Keratinocyte (primary cell): ENCODE measurements at regions not wholly inside any gene's neighbourhood (a gene's known extent, or its start where the extent isn't known, plus 50 kb on each side); places are given as distances from the start of the nearest gene placed in this dataset.

Experiments
- DNase-seq: peaks from one replicate; pipeline ENCODE4 v3.0.0-alpha.2; 2011; ENCODE audit warnings: low read depth, missing footprints, low spot score
- FAIRE-seq: peaks from 2 replicates; lab custom pipeline; 2011; peaks lifted over from hg19 to GRCh38; lab: Jason Lieb, UNC
- H2AFZ ChIP-seq: 2 replicates; pipeline ENCODE4 v1.6.0; 2012; ENCODE audit warnings: low read length, control low read depth, inconsistent platforms; ENCODE audit not compliant: control insufficient read depth
- H3K27ac ChIP-seq: 2 replicates; pipeline ENCODE4 v1.5.1; 2011; ENCODE audit warnings: low read length; ENCODE audit not compliant: control insufficient read depth, insufficient read depth
- H3K27me3 ChIP-seq: 3 replicates; pipeline ENCODE4 v1.6.0; 2011; ENCODE audit warnings: low read length; ENCODE audit not compliant: control insufficient read depth, insufficient read depth; ENCODE audit errors: extremely low read depth
- H3K36me3 ChIP-seq, 2 experiments: 2 replicates in 1 of 2; 3 replicates in 1 of 2; pipeline ENCODE4 v1.5.1; 2011; ENCODE audit warnings: low read length in 2 of 2, mild to moderate bottlenecking in 1 of 2; ENCODE audit not compliant: control insufficient read depth in 2 of 2, insufficient read depth in 2 of 2; ENCODE audit errors: extremely low read depth in 1 of 2
- H3K4me1 ChIP-seq: 3 replicates; pipeline ENCODE4 v1.5.1; 2011; ENCODE audit warnings: low read length; ENCODE audit not compliant: control insufficient read depth, insufficient read depth; ENCODE audit errors: extremely low read depth
- H3K4me2 ChIP-seq: 3 replicates; pipeline ENCODE4 v1.6.0; 2011; ENCODE audit warnings: low read depth, low read length; ENCODE audit not compliant: control insufficient read depth, insufficient read depth; ENCODE audit errors: extremely low read depth
- H3K4me3 ChIP-seq, 3 experiments: fragments of 200-600 bp in 1 of 3; sonication (generic) in 1 of 3; 2 replicates in 2 of 3; 3 replicates in 1 of 3; pipeline ENCODE4 v1.5.1; 2011 to 2016; ENCODE audit warnings: low read length in 3 of 3, mild to moderate bottlenecking in 3 of 3, control low read depth in 2 of 3, inconsistent platforms in 1 of 3, low read depth in 1 of 3, mixed read lengths in 1 of 3, mixed run types in 1 of 3, moderate library complexity in 1 of 3; ENCODE audit not compliant: control insufficient read depth in 2 of 3, insufficient read depth in 2 of 3; ENCODE audit errors: extremely low read depth in 1 of 3
- H3K79me2 ChIP-seq: 2 replicates; pipeline ENCODE4 v1.6.0; 2012; ENCODE audit warnings: low read length; ENCODE audit not compliant: control insufficient read depth, insufficient read depth
- H3K9ac ChIP-seq: 3 replicates; pipeline ENCODE4 v1.6.0; 2011; ENCODE audit warnings: low read length; ENCODE audit not compliant: control insufficient read depth, insufficient read depth; ENCODE audit errors: extremely low read depth
- H3K9me1 ChIP-seq: 3 replicates; pipeline ENCODE4 v1.6.0; 2011; ENCODE audit warnings: low read length; ENCODE audit not compliant: control insufficient read depth, insufficient read depth; ENCODE audit errors: extremely low read depth
- H3K9me3 ChIP-seq: 2 replicates; pipeline ENCODE4 v1.5.1; 2012; ENCODE audit warnings: low read depth, low read length; ENCODE audit not compliant: control insufficient read depth
- H4K20me1 ChIP-seq: 3 replicates; pipeline ENCODE4 v1.6.0; 2011; ENCODE audit warnings: low read length; ENCODE audit not compliant: control insufficient read depth, insufficient read depth; ENCODE audit errors: extremely low read depth
- EZH2 ChIP-seq: IDR thresholded peaks from one replicate; pipeline ENCODE4 v1.6.1; 2012; ENCODE audit warnings: inconsistent platforms, mild to moderate bottlenecking, low read length, moderate library complexity
- dilution Hi-C: fragments of 300-500 bp; cut with MboI; formaldehyde crosslinking; loops from one replicate; pipeline ENCODE4 v1.7.0; 2020; ENCODE audit warnings: low sequenced_read_pairs; ENCODE audit not compliant: extremely low pct_ligation_motif_present
- TF ChIP-seq, protein P1 (sequence below), 3 experiments: IDR thresholded peaks in 1 of 3; conservative IDR thresholded peaks in 1 of 3; optimal IDR thresholded peaks in 1 of 3; 2 replicates in 2 of 3; 3 replicates in 1 of 3; pipeline versions ENCODE3 to v1.5.1; 2011; ENCODE audit warnings: low read length in 3 of 3, mild to moderate bottlenecking in 3 of 3, moderate library complexity in 2 of 3, control low read depth in 1 of 3, inconsistent platforms in 1 of 3; ENCODE audit not compliant: insufficient read depth in 2 of 3; ENCODE audit errors: extremely low read depth in 1 of 3

DNA sequence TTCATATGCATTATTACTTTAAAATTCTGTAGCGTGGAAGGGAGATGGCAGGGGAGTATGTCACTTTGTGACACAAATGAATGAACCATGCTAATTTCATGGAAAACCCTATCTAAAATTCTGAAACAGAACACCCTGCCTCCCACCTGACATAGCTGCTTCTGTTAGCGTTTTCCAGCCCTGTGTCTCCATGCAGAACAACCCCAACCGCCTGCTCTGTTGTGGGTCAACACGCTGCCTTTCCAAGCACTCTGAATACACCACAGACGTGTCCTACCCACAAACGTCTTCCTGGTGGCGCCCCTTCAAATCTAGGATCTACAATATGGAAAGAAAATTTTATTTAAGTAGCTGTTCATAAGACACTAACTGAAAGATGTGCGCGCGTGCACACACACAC lies 238.6 kb downstream of the TRIML1 start:
- DNase-seq, result no peak
- Histone ChIP-seq H2AFZ (no peak overlapping the region), H3K36me3 (no peaks in the 10 kb centered on the region), H3K79me2 (no peaks in the 10 kb centered on the region), H3K9me1 (no peaks in the 10 kb centered on the region), H3K9me3 (no peaks in the 10 kb centered on the region), H4K20me1 (no peaks in the 10 kb centered on the region), H3K27ac (no peak overlapping the region), H3K27me3 (no peaks in the 10 kb centered on the region), H3K4me3 (no peak overlapping the region), H3K4me1 (no peaks in the 10 kb centered on the region), H3K9ac (no peak overlapping the region), H3K4me2 (no peak overlapping the region)
- dilution Hi-C loops, result no loop called here
- TF ChIP-seq, protein P1, sequence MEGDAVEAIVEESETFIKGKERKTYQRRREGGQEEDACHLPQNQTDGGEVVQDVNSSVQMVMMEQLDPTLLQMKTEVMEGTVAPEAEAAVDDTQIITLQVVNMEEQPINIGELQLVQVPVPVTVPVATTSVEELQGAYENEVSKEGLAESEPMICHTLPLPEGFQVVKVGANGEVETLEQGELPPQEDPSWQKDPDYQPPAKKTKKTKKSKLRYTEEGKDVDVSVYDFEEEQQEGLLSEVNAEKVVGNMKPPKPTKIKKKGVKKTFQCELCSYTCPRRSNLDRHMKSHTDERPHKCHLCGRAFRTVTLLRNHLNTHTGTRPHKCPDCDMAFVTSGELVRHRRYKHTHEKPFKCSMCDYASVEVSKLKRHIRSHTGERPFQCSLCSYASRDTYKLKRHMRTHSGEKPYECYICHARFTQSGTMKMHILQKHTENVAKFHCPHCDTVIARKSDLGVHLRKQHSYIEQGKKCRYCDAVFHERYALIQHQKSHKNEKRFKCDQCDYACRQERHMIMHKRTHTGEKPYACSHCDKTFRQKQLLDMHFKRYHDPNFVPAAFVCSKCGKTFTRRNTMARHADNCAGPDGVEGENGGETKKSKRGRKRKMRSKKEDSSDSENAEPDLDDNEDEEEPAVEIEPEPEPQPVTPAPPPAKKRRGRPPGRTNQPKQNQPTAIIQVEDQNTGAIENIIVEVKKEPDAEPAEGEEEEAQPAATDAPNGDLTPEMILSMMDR (optimal IDR thresholded peaks at IDR 0.05 in 1 of 3, IDR thresholded peaks at IDR 0.05 in 1 of 3, conservative IDR thresholded peaks at IDR 0.05 in 1 of 3; ENCODE audit: extremely low read depth in 1 of 3, insufficient read depth in 2 of 3, low read length in 3 of 3), result no peak
- TF ChIP-seq EZH2, result no peak
- no peak for FAIRE-seq

DNA sequence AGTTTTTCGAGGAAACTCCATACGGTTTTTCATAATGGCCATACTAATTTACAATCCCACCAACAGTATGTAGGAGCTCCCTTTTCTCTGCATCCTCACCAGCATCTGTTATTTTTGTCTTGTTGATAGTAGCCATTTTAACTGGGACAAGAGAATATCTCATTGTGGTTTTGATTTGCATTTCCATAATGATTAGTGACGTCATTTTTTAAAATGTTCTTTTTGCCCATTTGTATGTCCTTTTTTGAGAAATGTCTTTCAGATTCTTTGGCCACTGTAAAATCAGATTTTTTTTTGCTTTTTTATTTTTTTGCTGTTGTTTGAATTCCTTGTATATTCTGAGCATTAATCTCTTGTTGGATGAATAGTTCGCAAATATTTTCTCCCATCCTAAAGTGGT lies 243.9 kb downstream of the TRIML1 start:
- Histone ChIP-seq H3K4me3 (no peak overlapping the region), H3K9me3 (no peaks in the 10 kb centered on the region), H3K9me1 (no peaks in the 10 kb centered on the region), H3K27me3 (no peaks in the 10 kb centered on the region), H4K20me1 (no peaks in the 10 kb centered on the region), H3K79me2 (no peaks in the 10 kb centered on the region), H2AFZ (no peak overlapping the region), H3K36me3 (no peaks in the 10 kb centered on the region), H3K9ac (no peak overlapping the region), H3K27ac (no peak overlapping the region), H3K4me2 (no peak overlapping the region), H3K4me1 (no peaks in the 10 kb centered on the region)
- dilution Hi-C loops, result no loop called here
- no peak for FAIRE-seq
- DNase-seq, result no peak
- no peak for TF ChIP-seq EZH2
- TF ChIP-seq, protein P1 (optimal IDR thresholded peaks at IDR 0.05 in 1 of 3, IDR thresholded peaks at IDR 0.05 in 1 of 3, conservative IDR thresholded peaks at IDR 0.05 in 1 of 3; ENCODE audit: extremely low read depth in 1 of 3, insufficient read depth in 2 of 3, low read length in 3 of 3), result no peak
